ENCODE measurements at regions not wholly inside any gene's neighbourhood (a gene's known extent, or its start where the extent isn't known, plus 50 kb on each side); places are given as distances from the start of the nearest gene placed in this dataset.
"Not testable (repeated sequence)": the region's sequence is repeated elsewhere in the genome, so short reads cannot be mapped to it uniquely, and the experiment has no call there.

GRCh38 chr21:13877503-13877902, 267.9 kb downstream of the POTED start:
- not testable (repeated sequence) for TF ChIP-seq CTCF (IDR thresholded peaks at IDR 0.05; ENCODE audit: low read length); EZH2 (IDR thresholded peaks at IDR 0.05; ENCODE audit: borderline replicate concordance, low read length)

Data from OCI-LY1 (cell line).